AG10803 (cell line): ENCODE measurements at regions not wholly inside any gene's neighbourhood (a gene's known extent, or its start where the extent isn't known, plus 50 kb on each side); places are given as distances from the start of the nearest gene placed in this dataset.

ENCODE experiments used
- DNase-seq: peaks from one replicate; pipeline ENCODE4 v3.0.0; 2010; ENCODE audit warnings: low read depth
- H3K4me3 ChIP-seq: 2 replicates; pipeline ENCODE4 v1.5.1; 2011; ENCODE audit warnings: mild to moderate bottlenecking, low read length, control low read depth
- TF ChIP-seq, protein P1 (sequence below): conservative IDR thresholded peaks from 2 replicates; pipeline ENCODE4 v1.5.1; 2011; ENCODE audit warnings: mild to moderate bottlenecking, low read length, control low read depth, inconsistent platforms

DNA sequence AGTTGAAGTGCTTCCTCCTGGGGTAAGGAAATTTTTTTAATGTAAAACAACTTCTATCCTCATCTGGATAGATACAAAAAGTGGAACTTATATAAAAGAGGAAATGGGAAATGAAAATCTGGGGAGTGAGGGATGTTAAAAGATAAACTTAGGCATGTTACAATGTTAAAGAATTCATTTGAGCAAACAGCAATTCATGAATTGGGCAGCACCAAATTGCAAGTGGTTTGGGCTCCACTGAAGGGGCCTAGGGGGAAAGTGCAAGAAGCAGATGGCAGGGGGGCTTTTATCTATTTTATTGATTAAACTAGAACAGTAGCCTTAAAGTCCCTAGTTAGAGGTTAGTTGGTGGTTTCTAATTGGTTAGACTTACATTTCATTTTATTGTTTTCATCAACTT is 118.1 kb upstream of the NAP1L1 start:
- no peak overlapping the region for H3K4me3 ChIP-seq
- no peak for DNase-seq
- TF ChIP-seq, protein P1, sequence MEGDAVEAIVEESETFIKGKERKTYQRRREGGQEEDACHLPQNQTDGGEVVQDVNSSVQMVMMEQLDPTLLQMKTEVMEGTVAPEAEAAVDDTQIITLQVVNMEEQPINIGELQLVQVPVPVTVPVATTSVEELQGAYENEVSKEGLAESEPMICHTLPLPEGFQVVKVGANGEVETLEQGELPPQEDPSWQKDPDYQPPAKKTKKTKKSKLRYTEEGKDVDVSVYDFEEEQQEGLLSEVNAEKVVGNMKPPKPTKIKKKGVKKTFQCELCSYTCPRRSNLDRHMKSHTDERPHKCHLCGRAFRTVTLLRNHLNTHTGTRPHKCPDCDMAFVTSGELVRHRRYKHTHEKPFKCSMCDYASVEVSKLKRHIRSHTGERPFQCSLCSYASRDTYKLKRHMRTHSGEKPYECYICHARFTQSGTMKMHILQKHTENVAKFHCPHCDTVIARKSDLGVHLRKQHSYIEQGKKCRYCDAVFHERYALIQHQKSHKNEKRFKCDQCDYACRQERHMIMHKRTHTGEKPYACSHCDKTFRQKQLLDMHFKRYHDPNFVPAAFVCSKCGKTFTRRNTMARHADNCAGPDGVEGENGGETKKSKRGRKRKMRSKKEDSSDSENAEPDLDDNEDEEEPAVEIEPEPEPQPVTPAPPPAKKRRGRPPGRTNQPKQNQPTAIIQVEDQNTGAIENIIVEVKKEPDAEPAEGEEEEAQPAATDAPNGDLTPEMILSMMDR: no peak

DNA sequence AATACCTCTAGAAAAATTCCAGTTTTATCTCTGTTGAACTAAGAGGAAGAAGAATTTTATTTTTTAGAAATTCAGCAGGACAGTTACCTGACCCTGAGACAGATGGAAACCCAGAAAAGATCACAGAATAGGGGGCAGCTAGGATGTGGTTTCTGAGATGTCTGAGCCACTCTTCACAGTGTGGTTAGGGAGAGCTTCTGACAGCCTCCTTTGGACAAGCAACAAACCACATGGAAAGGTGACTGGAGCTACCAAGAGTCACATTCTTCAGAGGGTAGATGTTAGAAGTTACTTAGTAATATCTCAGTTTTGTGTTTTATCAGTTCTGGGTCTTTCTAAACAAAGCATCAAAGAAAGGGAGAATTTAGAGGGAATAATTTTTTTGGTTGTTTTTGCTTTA is 117.3 kb upstream of the NAP1L1 start:
- peak; percentile 24 for DNase-seq
- no peak overlapping the region for H3K4me3 ChIP-seq
- TF ChIP-seq, protein P1: no peak

- TF ChIP-seq, protein P1: no peak
- DNase-seq: no peak
- no peak overlapping the region for H3K4me3 ChIP-seq
These were observed 116.8 kb upstream of the NAP1L1 start for GRCh38 chr12:76201316-76201715.

GRCh38 chr12:76199808-76200207 is 115.3 kb upstream of the NAP1L1 start:
- H3K4me3 ChIP-seq: no peak overlapping the region
- peak; percentile 48 for DNase-seq
- TF ChIP-seq, protein P1: no peak

DNA sequence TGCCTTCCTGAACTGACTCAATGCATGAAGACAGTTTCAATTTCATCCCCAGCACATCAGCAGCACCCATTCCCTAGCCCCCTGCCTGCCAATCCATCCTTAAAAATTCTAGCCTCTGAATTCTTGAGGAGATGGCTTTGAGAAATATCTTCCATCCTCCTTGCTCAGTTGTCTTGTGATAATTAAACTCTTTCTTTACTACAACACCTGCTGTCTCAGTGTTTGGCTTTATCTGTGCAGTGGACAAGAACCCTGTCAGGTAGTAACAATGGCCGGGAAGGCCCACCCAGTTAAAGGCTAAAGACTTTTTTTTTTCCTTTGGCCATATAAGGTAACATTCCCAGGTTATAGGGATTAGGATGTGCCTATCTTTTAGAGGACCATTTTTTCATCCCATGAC is 114.4 kb upstream of the NAP1L1 start:
- no peak for DNase-seq
- TF ChIP-seq, protein P1: no peak
- no peak overlapping the region for H3K4me3 ChIP-seq

- TF ChIP-seq, protein P1: no peak
- no peak overlapping the region for H3K4me3 ChIP-seq
- DNase-seq: no peak
These were observed 112.8 kb upstream of the NAP1L1 start for GRCh38 chr12:76197283-76197682.

- TF ChIP-seq, protein P1: no peak
- DNase-seq: no peak
These were observed 111.4 kb upstream of the NAP1L1 start for GRCh38 chr12:76195920-76196319.

More at GRCh38 chr12:76195920-76196319, 111.4 kb upstream of the NAP1L1 start:
- no peak overlapping the region for H3K4me3 ChIP-seq
